22Rv1 (cell line): ENCODE measurements at regions not wholly inside any gene's neighbourhood (a gene's known extent, or its start where the extent isn't known, plus 50 kb on each side); places are given as distances from the start of the nearest gene placed in this dataset.

Experiments
- CTCF ChIP-seq: fragments of 450-650 bp; IDR thresholded peaks from 2 replicates; pipeline ENCODE4 v1.5.1; 2017; ENCODE audit warnings: mild to moderate bottlenecking
- ZFX ChIP-seq: fragments of 450-650 bp; IDR thresholded peaks from 2 replicates; pipeline ENCODE4 v1.6.1; 2017; ENCODE audit warnings: antibody characterized with exemption, borderline replicate concordance

GRCh38 chr5:82445726-82446335 is 167.7 kb upstream of the RPS23 start:
- TF ChIP-seq CTCF (no peak), ZFX (no peak)
